Testis (tissue), 2 donors: ENCODE measurements at regions not wholly inside any gene's neighbourhood (a gene's known extent, or its start where the extent isn't known, plus 50 kb on each side); places are given as distances from the start of the nearest gene placed in this dataset.

Source experiments
- DNase-seq: peaks from one replicate; pipeline ENCODE4 v3.0.0-alpha.2; 2019
- H3K27ac ChIP-seq, 2 donors: fragments of 200-600 bp; sonication (generic); one replicate each; pipeline ENCODE4 v1.5.1; 2019
- H3K27me3 ChIP-seq: fragments of 200-600 bp; sonication (generic); one replicate; pipeline ENCODE4 v1.5.1; 2019
- H3K36me3 ChIP-seq: fragments of 200-600 bp; sonication (generic); one replicate; pipeline ENCODE4 v1.5.1; 2017; ENCODE audit warnings: low read depth; ENCODE audit errors: missing control alignments
- H3K4me1 ChIP-seq: fragments of 200-600 bp; sonication (generic); one replicate; pipeline ENCODE4 v1.5.1; 2019
- H3K4me3 ChIP-seq, 2 donors: fragments of 200-600 bp; sonication (generic); one replicate each; pipeline ENCODE4 v1.5.1; 2017 to 2019
- H3K9me3 ChIP-seq: fragments of 200-600 bp; sonication (generic); one replicate; pipeline ENCODE4 v1.5.1; 2017
- POLR2A ChIP-seq: fragments of 450-650 bp; IDR thresholded peaks from one replicate; pipeline ENCODE4 v1.6.1; 2017; ENCODE audit warnings: antibody characterized with exemption, mild to moderate bottlenecking, moderate library complexity
- WGBS, 2 donors: methylation state at CpG; one replicate each; pipeline ENCODE4 v1.1.5; 2018; 5-methylcytosine and 5-hydroxymethylcytosine counted together
- intact Hi-C: fragments of 100-400 bp; cut with DNase I; formaldehyde crosslinking; loops from one replicate; pipeline ENCODE4 v1.15.1; 2023; ENCODE audit warnings: low total_unique reads
- TF ChIP-seq, protein P1 (sequence below), 3 experiments: fragments of 450-650 bp in 2 of 3; fragments of 200-600 bp in 1 of 3; sonication (generic) in 1 of 3; IDR thresholded peaks; one replicate each; pipeline ENCODE4 v1.5.1; 2016 to 2019; ENCODE audit warnings: antibody characterized with exemption in 3 of 3, mild to moderate bottlenecking in 2 of 3, moderate library complexity in 1 of 3

DNA sequence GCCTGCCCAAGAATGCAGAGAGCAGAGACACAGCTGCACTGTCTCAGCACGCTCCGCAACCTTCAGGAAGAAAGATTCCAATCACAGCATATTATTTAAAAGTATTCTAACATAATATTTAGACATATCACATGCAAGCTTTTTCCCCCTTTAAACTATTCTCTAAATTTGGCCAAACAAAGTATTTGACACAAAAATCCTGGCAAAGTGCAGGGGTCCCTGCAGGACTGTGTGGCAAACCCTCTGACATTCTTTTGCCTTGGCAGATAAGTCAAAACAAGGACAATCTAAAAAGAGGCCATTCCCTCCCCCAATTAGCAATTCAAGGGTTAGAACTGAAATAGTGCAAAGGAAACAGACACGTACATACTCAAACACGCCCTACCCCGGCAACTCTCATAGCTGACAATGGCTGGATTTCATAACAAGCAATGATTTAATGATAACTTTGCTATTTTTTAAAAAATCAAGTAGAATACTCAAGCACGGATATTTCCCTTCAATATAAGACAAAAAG is 225.3 kb downstream of the MRPL39 start:
- DNase-seq = no peak
- Histone ChIP-seq H3K27me3 (no peaks in the 10 kb centered on the region), H3K4me1 (no peaks in the 10 kb centered on the region), H3K4me3 (no peak overlapping the region), H3K9me3 (no peaks in the 10 kb centered on the region), H3K27ac (no peak overlapping the region), H3K36me3 (no peaks in the 10 kb centered on the region)
- intact Hi-C loops = no loop called here
- TF ChIP-seq, protein P1, sequence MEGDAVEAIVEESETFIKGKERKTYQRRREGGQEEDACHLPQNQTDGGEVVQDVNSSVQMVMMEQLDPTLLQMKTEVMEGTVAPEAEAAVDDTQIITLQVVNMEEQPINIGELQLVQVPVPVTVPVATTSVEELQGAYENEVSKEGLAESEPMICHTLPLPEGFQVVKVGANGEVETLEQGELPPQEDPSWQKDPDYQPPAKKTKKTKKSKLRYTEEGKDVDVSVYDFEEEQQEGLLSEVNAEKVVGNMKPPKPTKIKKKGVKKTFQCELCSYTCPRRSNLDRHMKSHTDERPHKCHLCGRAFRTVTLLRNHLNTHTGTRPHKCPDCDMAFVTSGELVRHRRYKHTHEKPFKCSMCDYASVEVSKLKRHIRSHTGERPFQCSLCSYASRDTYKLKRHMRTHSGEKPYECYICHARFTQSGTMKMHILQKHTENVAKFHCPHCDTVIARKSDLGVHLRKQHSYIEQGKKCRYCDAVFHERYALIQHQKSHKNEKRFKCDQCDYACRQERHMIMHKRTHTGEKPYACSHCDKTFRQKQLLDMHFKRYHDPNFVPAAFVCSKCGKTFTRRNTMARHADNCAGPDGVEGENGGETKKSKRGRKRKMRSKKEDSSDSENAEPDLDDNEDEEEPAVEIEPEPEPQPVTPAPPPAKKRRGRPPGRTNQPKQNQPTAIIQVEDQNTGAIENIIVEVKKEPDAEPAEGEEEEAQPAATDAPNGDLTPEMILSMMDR (IDR thresholded peaks at IDR 0.05) = no peak
- TF ChIP-seq POLR2A = no peak
- 80 to 81% methylated on average over 6 of the region's 6 CpGs for WGBS, 2 donors

DNA sequence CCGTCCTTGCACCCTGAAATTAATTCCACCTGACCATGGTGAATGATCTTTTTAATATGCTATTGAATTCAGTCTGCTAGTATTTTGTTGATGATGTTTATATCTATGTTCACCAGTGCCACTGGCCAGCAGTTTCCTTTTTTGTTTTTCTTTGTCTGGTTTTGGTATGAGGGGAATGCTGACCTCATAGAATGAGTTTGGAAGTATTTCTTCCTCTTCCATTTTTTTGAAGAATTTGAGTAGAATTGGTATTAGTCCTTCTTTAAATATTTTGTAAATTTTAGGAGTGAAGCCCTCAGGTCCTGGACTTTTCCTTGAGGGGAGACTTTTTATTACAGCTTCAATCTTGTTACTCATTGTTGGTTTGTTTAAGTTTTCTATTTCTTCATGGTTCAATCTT is 231.6 kb downstream of the MRPL39 start:
- Histone ChIP-seq H3K27ac (no peak overlapping the region), H3K9me3 (no peaks in the 10 kb centered on the region), H3K4me3 (no peak overlapping the region), H3K27me3 (no peaks in the 10 kb centered on the region), H3K36me3 (no peaks in the 10 kb centered on the region), H3K4me1 (no peaks in the 10 kb centered on the region)
- 52 to 79% methylated on average over 1 of the region's 1 CpG for WGBS, 2 donors
- DNase-seq = no peak
- TF ChIP-seq POLR2A = no peak
- intact Hi-C loops = no loop called here

DNA sequence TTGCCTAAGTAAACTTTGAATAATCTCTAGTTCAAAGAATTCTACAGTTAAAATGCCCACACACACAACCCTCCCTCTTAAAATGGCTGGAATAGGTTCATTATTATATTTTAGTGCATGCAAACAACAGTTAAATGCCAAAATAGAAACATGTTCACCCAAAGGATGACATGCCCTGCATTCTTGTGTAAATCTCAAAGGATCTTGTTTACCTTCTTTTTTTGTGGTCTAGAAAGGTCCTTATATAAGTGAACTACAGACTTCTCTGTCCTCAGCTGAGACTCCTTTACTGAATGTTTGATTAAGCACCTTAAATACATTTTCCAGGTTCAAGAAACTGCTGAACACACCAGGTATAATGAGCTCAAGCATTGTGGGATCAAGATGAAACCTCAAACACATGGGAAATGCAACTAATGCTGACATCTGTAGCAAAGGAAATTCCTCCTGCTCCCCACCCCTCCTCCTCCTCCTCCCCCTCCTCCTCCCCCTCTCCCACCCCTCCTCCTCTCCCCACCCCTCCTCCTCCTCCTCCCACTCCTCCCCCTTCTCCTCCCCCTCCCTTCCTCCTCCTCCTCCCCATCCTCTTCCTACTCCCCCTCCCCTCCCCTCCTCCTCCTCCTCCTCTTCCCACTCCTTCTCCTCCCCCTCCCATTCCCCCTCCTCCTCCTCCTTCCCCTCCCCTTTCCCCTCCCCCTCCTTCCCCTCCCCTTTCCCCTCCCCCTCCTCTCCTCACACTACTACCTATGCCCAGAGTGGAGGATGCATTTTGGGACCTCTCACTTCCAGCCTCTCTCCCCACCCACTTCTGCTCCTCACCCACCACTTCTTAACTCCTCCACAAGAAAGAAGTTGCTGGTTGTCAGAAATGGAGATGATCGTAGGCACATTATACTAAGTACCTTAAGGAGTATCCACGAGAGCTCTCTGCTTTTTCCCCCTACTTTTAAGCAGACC is 233.9 kb downstream of the MRPL39 start:
- intact Hi-C loops = no loop called here
- 54 to 70% methylated on average over 2 of the region's 2 CpGs for WGBS, 2 donors
- no peak overlapping the region for H3K4me3 ChIP-seq
- H3K4me1 ChIP-seq = no peaks in the 10 kb centered on the region
- TF ChIP-seq POLR2A = no peak
- TF ChIP-seq, protein P1 (IDR thresholded peaks at IDR 0.05) = no peak
- no peak for DNase-seq
- H3K36me3 ChIP-seq = no peaks in the 10 kb centered on the region
- H3K27me3 ChIP-seq = no peaks in the 10 kb centered on the region
- H3K27ac ChIP-seq = no peak overlapping the region
- H3K9me3 ChIP-seq = no peaks in the 10 kb centered on the region

DNA sequence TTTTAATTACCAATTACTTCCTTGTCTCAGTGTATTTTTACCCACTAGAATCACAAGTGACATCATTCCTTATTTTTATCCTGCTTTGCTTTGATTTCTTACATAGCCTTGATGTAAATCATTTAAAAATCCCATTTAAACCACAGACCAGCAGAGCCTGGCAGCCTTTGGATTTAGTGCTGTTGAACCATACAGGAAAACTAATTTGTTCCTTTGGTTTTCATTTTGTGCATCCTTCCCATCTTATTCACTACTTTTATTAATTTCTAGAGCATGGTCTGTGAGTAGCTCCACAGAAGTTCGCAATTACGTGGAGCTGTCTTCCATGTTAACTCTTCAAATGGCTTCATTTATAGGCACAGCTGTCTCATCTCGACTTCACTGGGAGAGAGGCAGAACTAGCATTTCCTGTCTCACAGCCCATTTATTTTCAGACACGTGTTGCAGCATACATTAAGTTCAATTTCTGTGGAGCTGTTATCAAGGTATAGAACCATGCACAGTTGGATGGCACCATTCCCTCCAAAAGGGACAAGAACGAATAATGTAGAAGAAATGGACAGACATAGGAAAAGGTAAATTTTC is 235.3 kb downstream of the MRPL39 start:
- H3K4me1 ChIP-seq = no peaks in the 10 kb centered on the region
- intact Hi-C loops = no loop called here
- 62 to 68% methylated on average over 5 of the region's 5 CpGs for WGBS, 2 donors
- no peaks in the 10 kb centered on the region for H3K27me3 ChIP-seq
- no peak overlapping the region for H3K27ac ChIP-seq
- no peaks in the 10 kb centered on the region for H3K9me3 ChIP-seq
- DNase-seq = no peak
- H3K4me3 ChIP-seq = no peak overlapping the region
- TF ChIP-seq, protein P1 (IDR thresholded peaks at IDR 0.05) = no peak
- TF ChIP-seq POLR2A = no peak
- H3K36me3 ChIP-seq = no peaks in the 10 kb centered on the region

DNA sequence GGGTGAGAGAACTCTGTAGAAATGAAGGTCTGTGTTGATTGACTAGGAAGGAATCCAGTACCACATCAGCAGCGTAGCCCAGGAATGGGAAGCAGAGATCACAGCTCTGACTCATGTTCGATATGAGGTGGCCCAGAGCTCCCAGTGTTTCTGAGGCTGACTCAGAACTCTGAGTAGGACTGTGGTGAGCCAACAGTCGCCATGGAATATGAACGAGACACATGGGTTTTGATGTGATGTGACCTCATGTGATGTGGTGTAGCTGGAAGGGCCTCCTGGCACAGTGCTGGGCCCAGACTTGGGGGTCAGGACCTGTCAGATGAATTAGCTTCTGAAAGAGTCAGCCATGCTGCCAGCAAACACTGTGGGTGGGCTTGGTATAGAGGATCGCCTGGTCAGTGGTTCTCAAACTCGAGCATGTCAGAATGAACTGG is 237.0 kb downstream of the MRPL39 start:
- WGBS, 2 donors = 87 to 92% methylated on average over 6 of the region's 6 CpGs
- no peaks in the 10 kb centered on the region for H3K9me3 ChIP-seq
- no peak for DNase-seq
- TF ChIP-seq, protein P1 (IDR thresholded peaks at IDR 0.05) = no peak
- TF ChIP-seq POLR2A = no peak
- H3K4me1 ChIP-seq = no peaks in the 10 kb centered on the region
- H3K27me3 ChIP-seq = no peaks in the 10 kb centered on the region
- no peaks in the 10 kb centered on the region for H3K36me3 ChIP-seq
- H3K27ac ChIP-seq = no peak overlapping the region
- H3K4me3 ChIP-seq = no peak overlapping the region
- intact Hi-C loops = no loop called here
